ENCODE measurements at regions not wholly inside any gene's neighbourhood (a gene's known extent, or its start where the extent isn't known, plus 50 kb on each side); places are given as distances from the start of the nearest gene placed in this dataset.

DNA sequence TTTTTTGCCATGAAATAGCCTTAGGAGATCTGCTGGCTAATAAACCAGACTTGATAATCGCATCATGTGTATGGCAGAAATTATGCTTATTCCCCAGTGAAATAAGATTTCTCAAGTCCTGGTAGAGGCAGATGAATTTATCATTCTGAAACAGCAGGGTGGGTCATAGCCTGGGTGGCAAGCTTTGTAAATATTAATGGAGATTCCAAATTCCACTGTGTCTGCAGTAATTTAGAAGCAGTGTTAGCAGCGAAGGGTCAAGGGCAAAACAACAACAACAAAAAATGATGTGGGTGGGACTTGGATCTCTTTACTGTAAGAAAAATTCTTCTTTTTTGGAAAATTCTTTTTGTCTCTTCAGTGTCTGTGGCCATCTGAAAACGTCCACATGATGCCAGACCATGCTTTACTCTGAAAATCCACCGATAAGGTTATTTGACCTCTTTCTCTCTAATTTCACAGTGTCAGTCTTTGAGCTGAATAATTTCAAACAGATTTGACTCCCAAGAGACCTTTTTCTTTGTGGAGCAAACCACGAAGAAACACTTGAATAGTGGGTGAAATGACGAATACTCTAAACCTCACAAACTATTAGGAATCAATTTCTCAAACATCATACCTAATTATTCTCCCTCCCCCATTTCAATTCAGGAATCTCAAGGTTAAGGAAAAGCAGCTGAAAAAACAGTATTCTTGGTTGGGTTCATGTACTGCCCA, 106.0 kb upstream of the RPS23 start:
- no peak for FAIRE-seq

GRCh38 chr5:82381591-82381990, 103.4 kb upstream of the RPS23 start:
- FAIRE-seq = no peak

GRCh38 chr5:82376307-82376706, 98.2 kb upstream of the RPS23 start:
- no peak for FAIRE-seq

DNA sequence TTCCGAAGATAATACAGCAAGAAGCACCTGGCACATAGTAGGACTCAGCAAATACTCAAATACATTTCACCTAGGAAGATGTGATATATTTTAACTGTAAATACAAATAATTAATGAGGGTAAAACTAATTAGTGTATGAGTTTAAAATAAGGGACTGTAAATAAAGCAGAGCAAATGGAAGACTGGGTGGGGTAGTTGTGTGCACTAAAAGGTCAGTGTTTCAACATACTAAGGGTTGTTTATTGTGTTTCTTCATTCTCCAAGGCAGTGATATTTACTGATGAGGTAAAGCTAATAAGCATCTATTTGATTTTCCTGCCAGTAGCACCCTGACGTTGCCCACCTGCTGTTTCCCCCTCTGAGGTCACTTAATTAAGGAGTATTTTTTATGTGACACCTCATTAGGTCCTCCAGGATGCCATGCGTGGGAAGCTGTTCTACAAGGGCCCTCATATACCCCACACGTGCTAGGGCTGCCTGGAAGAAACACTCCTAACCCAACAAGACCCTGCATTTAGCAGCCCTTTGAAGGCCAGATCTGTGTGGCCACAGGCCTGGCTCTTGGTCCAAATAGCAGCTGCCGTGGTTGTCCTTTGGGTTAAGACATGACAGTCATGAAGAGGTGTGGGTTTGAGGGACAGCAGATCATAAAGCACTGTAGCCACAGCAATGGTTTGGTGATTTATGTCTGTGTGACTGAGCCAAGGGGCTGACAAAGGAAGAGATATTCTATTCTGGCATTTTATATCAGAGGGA, 97.5 kb upstream of the RPS23 start:
- no peak for FAIRE-seq

DNA sequence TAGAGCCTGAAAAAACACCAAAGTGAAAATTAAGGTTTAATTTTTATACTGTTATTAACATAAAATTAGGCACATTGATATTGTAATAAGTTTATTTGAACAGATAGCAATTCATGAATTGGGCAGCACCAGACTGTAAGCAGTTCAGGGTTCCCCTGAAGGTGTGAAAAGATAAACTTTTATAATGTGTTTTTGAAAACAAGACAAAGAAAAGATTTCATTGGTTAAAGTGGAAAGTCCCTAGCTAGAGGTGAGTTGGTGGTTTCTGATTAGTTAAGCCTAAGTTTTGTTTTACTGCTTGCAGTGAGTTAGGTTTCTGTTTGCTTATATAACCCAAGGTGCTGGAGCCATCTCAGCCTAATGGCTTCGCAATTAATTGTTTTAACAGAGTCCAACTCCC, 96.5 kb upstream of the RPS23 start:
- FAIRE-seq = no peak

DNA sequence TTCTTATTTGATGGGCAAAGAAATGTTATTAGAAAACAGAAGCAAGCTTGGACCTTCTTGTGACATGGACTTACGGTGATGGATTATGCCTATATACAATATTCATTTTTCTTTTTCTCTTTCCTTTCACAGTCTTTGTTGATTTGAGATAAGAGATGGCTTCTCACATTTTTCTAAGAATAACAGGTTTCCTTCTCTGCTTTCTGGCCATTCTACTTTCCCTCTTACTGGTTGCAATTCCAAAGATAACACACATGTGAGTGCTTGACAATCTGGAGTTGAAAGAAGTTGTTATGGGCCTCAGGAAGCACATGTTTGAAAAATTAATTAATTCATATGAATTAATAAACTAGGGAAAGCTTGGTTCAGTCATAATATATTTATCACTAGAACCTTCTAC, 89.8 kb upstream of the RPS23 start:
- FAIRE-seq = no peak

GRCh38 chr5:82365744-82366228, 87.6 kb upstream of the RPS23 start:
- no peak for FAIRE-seq

DNA sequence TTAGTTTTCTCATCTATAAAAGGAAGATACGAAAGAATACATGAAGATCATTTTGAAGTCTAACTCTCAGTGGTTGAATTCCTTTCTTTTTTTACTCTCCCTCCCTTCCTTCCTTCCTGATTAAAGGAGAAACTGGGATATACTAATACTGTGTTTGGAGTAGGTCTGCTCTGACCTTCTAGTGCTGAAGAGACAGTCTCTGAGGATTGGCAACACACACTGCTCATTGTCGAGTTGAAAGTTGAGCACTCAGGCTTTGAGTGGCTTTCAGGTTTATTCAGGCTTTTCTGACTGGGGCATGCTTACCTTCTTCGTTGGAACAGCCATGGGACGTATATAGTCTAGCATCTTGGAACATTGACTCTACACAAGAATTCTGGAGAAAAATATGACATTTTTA, 86.9 kb upstream of the RPS23 start:
- no peak for FAIRE-seq

GRCh38 chr5:82364497-82364896, 86.3 kb upstream of the RPS23 start:
- FAIRE-seq = no peak

GRCh38 chr5:82363524-82363923, 85.4 kb upstream of the RPS23 start:
- FAIRE-seq = no peak

DNA sequence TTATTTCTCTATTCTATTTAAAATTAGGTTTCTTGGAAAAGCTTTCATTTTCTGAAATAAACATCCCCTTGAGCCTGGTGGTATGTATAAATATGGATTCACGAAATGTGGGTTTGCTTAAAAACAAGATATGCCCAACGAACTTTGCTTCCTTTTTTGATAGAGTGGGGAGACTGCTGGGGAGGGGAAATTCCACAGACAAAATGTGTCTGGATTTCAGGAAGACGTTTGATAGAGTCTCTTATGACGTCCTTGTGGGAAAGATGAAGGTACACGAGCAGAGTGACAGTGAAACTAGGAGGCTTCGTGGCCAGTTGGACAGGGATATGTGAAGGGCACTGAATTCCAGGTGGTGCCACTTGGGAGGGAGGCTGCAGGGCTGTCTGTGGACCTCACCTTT, 84.5 kb upstream of the RPS23 start:
- FAIRE-seq = no peak

GRCh38 chr5:82360022-82360421, 81.9 kb upstream of the RPS23 start:
- FAIRE-seq = no peak

GRCh38 chr5:82359272-82359671, 81.1 kb upstream of the RPS23 start:
- FAIRE-seq = no peak

- no peak for FAIRE-seq
Observed at GRCh38 chr5:82358457-82358856, 80.3 kb upstream of the RPS23 start.

DNA sequence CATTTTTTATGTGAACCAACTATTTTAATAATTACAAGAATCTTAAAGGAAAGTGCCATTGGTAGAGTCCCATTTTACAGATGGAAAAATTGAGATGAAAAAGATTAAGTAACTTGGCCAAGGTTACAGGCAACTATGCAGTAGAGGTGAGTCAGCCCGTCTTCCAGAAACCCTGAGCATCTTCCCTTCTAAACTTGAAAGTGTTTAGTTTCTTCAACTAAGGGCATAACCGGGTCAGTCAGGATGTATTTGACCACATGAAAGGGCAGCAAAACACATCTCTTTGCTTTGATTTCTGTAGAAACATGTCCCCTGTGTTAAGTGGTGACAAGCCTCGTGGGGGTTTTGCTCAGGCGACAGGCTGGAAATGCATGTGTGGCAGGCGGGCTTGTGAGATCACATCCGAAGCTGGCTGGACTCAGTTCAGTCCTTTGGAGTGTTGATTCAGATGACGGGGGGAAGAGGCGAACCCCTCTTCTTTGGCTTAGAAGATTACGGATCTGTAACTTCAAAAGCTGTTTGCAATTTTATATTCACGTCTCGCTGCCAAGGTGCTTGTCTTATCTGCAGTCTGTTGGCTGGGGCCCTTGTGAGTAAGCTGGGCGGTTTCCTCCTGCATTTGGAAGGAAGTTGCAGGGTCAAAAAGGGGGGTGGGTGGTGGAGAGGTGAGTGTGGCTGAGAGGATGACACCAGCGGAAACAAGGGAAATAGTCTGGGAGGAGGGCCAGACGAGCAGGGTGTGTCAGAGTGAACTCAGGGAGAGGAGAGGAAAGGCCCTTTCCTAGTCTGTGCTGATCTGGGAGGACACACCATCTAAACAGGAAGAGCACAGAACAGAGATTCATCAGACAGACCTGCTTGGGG, 78.9 kb upstream of the RPS23 start:
- no peak for FAIRE-seq

DNA sequence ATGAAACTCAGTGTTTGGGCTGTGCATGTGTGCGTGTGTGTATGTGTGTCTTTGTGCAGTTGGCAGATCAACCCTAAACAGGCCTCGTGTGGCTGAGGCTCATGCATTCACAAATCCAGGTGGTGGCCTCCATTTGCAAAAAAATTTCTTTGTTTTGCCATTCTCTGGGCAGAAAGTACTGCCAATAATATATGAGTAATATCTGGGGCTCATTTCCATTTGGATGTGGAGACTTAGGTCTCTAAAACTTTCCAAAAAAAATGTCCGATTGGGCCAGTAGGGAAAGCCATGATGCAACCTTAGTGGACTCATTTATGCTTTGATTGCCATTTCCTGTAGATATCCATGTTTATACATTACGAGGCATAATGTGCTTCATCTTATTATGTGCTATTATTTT, 77.9 kb upstream of the RPS23 start:
- FAIRE-seq = no peak

GRCh38 chr5:82355496-82355895, 77.3 kb upstream of the RPS23 start:
- no peak for FAIRE-seq

DNA sequence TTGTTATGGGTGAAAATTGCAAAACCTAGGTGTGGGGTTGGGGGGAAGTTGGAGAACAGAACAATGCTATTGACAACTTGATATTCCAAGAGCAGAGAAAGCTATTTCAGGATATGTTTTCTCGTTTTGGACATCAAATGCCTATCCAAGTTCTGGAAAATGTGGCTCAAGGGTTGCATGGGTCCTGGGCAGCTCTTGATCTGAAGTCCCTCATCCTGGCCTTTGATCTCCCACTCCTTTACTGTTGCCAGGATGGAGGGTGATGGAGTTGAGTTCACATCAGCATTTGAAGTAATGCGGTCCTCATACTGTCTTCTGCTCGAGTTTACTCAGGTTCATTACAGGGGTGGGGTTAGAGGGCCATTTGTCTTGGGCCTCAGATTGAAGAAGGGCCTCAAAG, 76.9 kb upstream of the RPS23 start:
- no peak for FAIRE-seq

DNA sequence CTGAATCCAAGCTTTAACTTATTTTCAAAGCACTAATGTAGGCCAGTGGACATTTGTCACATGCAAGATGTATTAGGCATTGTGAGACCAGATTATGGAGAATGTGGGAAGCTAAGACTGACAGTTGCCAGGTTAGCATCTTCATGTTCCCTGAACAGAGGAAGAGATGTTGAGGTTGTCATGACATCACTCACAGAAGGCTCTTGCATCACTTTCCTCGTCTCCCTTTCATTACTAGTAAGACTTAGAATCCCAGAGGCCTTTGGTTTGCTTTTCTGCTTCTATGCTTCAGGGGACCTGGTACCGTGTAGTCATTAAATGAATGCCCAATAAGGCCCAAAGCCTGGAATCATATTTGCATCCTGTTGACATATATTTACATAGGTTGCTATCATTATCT, 76.4 kb upstream of the RPS23 start:
- FAIRE-seq = no peak

GRCh38 chr5:82353522-82353921, 75.4 kb upstream of the RPS23 start:
- FAIRE-seq = no peak

DNA sequence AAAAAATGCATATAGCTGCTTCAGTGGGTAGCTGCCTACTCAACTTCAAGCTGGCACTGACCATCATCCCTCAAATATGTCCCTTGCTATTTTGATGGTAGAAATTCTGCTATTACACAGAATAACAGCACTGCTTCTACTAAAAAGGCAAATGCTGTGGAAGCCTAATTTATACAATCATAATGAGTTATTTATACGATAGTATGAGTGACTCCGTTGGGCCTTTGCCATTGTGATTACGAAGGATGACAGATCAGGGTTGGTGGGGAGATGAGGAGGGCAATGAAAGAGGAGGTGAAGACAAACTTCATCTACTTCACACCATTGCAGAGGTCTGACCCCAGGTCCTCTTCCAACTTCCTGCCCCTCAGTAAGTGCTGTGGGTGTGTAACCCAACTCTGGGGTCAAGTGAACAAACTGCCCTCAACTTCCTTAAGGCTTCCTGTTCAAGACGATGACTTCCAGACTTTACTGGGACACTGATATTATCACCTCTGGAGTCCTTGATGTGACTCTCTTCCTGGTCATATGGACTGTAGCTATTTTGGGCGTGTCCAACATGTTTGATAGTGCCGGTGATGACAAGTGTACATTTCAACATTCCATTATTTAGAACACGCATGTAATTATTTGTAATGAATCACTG, 74.1 kb upstream of the RPS23 start:
- no peak for FAIRE-seq

GRCh38 chr5:82351754-82352145, 73.6 kb upstream of the RPS23 start:
- FAIRE-seq = peak; percentile 93

DNA sequence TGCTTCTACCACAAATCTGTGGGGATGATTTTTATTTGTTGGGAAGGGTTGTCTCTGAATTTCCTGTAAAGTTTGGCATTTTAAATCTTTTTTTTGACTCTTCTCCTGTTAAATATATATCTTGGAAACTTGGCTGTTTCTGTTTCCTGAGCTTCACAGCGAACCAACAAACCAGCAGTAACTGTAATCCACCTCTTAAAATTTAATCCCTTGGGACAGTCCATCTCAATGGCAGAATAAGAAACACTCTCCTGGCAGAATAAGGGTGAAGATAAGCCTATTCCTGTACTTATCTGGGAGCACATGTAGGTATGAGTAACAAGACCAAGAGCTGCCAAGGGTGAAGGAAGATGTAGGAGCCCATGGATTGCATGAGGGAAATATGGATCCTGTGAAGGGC, 73.1 kb upstream of the RPS23 start:
- no peak for FAIRE-seq

All from A204.1 (cell line).